ENCODE measurements at regions not wholly inside any gene's neighbourhood (a gene's known extent, or its start where the extent isn't known, plus 50 kb on each side); places are given as distances from the start of the nearest gene placed in this dataset.
A peak's percentile ranks its signal among the peaks of the same experiment; 100 is the strongest.

DNA sequence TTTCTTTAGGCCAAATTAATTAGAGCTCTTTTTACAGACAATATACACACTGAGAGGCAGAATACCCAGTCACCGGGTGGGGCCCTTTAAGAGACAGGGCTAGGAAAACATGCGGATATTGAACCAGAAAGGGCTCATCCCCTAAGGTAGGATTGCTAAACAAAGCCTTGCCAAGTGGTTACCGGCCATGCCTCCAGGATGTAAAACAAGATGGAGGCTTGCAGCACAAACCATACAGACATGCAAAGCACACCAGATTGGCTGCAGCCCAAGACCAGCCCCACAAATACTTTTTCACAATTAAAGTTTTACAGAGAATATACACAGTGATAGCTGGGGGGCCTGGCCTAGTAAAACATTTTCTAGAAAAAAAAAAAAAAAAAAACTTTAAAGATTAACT lies 210.0 kb downstream of the KLHL4 start:
- DNase-seq: peak; percentile 2

- DNase-seq: no peak
Measured at GRCh38 chrX:87728024-87728423, 210.4 kb downstream of the KLHL4 start.

DNA sequence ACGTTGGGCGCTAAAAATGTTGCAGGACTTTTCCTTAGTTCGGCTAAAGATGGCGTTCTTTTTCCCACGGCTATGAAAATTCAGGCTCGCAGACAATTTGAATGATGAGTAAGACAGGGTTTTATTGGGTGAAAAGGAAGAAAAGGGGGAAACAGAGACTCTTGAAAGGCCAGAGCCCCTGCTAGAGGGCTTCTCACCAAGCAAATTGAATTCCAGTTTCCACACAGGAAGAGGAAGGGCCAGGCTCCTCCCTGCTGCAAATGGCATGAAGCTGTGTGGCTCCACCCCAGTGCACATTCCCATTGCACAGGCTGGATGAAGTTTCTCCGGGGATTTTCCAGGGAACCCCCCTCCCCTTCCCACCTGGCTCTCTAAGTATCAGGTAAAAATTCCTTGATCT lies 210.9 kb downstream of the KLHL4 start:
- peak; percentile 1 for DNase-seq

DNA sequence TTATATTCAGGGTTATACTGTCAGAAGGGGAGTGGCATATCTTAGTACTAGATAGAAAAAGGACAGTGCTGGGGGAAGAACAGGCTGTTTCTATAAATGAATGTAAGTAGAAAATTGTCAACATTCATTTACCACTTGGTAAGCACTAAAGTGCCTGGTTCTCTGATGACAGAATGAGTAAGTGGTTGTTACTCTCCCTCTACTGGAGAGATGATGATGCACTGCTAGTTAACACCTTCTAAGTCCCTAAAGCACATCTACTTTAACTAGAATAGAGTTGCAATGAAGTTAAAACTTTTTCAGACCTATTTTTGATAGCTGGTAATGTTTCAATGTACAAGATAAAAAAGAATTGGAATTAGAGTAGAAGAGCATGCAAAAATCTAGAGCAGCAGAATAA lies 214.5 kb downstream of the KLHL4 start:
- DNase-seq: no peak

- no peak for DNase-seq
Measured at GRCh38 chrX:87736576-87736975, 219.0 kb downstream of the KLHL4 start.

DNA sequence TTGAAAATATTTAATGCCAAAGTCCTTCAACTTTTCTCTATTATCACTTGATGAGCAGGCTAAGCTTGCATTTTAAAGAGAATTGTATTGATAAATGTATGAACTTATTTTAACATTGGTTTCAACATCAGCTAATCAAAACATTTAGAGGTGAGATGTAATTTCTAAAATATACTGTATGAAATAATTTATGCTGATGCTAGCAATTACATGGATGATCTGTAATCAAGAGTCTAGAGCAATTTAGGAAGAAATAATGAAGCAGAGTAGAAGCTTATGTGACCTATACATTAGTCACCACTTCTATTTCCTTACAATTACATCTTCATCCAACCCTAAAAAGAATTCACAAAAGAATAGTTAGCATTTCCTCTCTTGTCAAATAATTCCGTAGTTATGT lies 226.8 kb downstream of the KLHL4 start:
- no peak for DNase-seq

DNA sequence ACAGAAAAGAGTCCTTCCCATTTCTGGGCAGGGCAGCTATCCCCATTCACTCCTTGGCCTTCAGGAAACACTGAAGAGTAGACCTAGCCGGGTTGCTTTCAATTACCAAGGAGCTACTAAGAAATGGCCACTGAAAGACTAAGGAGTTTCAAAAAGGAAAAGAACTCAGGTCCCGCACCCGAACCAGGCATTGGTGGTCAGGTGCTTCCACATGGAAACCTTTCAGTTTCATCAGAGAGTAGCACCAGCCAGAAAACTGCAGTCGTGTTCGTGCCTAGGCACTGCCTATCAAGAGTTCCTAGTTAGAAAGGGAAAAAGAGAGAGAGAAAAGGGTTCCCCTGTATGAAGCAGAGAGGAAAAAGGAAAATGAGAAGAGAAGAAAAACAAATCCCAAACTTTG lies 237.9 kb downstream of the KLHL4 start:
- DNase-seq: no peak

- DNase-seq: no peak
Measured at GRCh38 chrX:87788976-87789375, 271.4 kb downstream of the KLHL4 start.

GRCh38 chrX:87798039-87798438 lies 280.4 kb downstream of the KLHL4 start:
- no peak for DNase-seq

- DNase-seq: no peak
Measured at GRCh38 chrX:87805829-87806490, 288.4 kb downstream of the KLHL4 start.

- no peak for DNase-seq
Measured at GRCh38 chrX:87808576-87809243, 291.1 kb downstream of the KLHL4 start.

- no peak for DNase-seq
Measured at GRCh38 chrX:87813566-87813965, 296.0 kb downstream of the KLHL4 start.

- DNase-seq: no peak
Measured at GRCh38 chrX:87846956-87847355, 329.4 kb downstream of the KLHL4 start.

DNA sequence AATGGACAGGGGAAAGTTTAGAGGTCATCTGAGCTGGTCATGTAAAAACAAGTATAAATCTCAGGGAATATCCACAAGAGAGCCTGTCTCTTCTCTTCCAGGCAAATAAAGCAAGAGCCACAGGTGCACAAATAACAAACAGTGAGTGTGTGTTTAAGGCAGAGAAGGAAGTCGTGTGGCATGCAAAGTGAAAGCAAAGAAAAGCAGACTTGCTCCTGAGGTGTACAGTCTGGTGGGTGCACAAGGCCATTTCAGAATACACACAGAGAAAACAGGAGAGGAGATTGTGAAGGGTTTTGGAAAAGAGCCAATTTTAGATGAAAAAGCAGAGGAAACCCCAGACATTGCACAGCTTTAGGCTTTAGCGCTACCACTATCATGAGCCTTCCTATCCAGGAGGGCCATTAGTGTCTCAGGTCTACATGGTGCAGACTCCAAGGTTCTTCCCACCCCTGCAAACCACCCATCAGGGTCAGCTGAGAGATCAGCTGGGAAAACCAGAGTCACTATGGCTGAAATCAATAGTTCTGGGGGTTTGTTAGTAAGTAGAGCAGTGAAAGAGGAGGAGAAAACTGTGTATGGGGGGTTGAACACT lies 355.8 kb downstream of the KLHL4 start:
- no peak for DNase-seq

DNA sequence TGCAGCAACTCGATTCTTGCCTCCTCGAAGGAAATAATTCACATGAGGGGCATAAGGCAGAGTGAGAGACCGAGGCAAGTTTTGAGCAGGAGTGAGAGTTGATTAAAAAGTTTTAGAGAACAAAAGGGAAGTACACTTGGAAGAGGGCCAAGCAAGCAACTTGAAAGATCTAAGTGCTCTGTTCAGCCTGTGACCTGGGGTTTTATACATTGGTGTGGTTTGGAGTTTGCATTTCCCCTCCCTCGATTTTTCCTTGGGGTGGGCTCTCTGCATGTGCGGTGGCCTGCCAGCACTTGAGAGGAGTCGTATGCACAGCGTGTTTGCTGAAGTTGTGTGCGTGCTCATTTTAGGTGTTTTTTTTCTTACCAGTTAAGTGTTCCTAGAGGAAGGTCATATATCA lies 356.4 kb downstream of the KLHL4 start:
- no peak for DNase-seq

GRCh38 chrX:87878926-87879325 lies 361.3 kb downstream of the KLHL4 start:
- no peak for DNase-seq

- DNase-seq: no peak
Measured at GRCh38 chrX:87890437-87890836, 372.8 kb downstream of the KLHL4 start.

- no peak for DNase-seq
Measured at GRCh38 chrX:87895421-87895820, 377.8 kb downstream of the KLHL4 start.

GRCh38 chrX:87896057-87896456 lies 378.5 kb downstream of the KLHL4 start:
- DNase-seq: no peak

DNA sequence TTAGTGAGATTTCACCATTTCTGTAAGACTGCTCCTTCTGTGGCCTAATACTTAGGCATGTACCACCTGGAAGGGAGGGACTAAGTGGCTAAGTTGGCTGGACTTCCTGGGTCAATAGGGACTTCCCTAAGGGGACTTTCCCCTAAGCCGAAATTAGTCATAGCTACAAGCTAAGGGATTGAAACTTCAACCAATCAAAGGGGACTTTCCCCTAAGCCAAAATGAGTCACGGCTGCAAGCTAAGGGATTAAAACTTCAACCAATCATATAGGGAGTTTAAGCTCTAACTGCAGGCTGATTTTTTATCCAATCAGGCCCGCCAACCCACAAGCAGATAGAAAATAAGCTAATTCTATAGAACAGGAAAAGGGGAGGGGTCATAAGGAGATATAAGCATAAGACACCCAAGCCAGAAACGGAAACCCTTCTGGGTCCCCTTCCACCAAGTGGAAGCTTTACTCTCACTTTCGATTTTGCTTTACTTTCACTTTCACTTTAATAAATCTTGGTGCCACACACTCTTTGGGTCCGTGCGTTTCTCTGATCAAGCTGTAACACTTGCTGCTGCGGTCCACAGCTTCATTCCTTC lies 382.8 kb downstream of the KLHL4 start:
- no peak for DNase-seq

GRCh38 chrX:87901060-87901459 lies 383.5 kb downstream of the KLHL4 start:
- no peak for DNase-seq

DNA sequence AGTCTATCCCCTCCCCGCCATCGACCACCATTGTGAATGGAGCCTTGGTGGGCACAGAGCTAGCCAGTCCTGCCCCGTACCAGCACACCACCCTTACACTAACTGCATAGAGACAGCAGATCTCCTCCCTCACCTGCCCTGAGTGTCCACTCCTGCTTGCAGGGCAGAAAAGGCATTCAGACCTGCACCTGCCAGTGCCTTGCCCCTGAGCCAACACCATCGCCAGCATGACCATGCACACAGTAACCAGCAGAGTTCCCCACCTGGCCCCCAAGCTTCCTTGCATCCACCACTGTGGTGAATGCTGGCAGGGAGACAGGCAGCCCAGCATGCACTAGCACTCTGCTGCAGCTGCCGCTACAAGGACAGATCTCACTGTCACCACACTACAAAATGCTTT lies 397.1 kb downstream of the KLHL4 start:
- DNase-seq: no peak

- no peak for DNase-seq
Measured at GRCh38 chrX:87924619-87925018, 407.0 kb downstream of the KLHL4 start.

DNA sequence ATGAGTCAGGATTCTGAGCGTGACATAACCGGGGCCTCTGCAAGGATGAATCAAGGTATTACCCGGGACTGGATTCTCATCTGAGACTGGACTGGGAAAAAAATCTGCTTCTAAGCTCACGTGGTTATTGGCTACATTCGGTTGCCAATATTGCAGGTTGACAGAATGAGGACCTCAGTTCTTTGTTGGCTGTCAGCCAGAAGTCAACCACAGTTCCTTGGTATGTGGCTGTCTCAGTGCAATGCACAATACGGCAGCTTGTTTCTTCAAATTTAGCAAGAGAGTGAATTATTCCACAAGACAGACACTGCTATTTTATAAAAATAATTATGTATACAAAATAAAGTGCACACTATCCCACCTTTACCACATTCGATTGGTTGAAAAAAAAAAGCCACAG lies 424.2 kb downstream of the KLHL4 start:
- no peak for DNase-seq
